NK-92 treated with Interleukin-12 subunit alpha and Interleukin-12 subunit beta, amount 100 ng/mL, for 24 hours (cell line): ENCODE measurements at regions not wholly inside any gene's neighbourhood (a gene's known extent, or its start where the extent isn't known, plus 50 kb on each side); places are given as distances from the start of the nearest gene placed in this dataset.

Experiments used
- DNase-seq: peaks from one replicate; lab custom pipeline; 2025; lab: John Stamatoyannopoulos, UW

DNA sequence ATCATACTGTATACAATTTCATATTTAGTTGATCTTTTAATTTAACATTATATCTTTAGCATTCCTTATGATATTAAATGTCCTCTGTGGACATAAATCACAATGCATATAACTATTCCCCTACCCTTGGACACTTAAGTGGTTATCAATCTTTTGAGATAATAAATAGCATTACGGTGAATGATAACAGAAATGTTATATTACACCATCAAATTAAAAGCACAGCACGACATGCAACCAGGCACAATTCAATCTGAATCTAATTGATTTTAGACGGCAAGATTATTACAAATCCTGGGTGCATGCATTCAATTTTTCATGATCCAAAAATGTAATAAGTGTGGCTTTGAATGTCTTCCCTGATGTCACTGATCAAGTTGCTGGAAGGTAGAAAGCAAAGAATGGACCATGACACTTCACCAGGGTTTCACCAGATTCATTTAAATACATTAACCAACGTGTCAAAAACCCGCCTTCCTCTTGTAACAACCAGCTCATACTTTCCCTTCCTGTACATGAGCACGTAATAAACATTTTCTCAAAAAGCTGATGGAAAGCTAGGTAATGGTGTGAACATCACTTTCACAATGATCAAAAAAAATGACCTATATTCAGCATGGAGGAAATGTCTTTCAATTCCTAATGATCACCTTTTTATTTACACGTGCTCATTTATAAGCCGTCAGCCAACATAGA lies 513.7 kb upstream of the ID2 start:
- no peak for DNase-seq

DNA sequence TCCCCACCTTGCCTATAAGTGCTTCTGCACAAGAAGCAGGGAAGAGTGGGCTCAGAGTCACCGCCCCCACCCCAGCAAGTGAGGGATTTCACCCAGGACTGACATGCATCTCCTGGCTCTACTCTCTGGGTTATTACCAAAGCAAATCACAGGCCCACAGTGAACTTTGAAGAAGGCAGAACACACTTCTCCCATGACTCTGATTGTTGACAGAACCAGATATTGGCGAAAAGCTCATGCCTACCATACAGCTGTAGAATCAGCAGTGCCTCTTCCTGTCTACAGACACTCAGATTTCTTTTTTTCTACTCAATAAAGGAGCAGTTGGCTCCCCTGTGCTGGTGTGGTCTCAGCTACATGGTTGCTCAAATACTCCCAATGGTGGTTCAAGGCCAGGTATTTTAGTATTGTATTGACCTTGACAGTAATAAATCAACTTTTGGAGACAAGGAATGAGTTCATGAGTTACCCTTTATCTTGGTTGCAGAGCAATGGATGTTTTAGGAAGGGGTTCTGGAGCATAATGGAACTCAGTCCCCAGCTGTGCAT lies 512.9 kb upstream of the ID2 start:
- no peak for DNase-seq

DNA sequence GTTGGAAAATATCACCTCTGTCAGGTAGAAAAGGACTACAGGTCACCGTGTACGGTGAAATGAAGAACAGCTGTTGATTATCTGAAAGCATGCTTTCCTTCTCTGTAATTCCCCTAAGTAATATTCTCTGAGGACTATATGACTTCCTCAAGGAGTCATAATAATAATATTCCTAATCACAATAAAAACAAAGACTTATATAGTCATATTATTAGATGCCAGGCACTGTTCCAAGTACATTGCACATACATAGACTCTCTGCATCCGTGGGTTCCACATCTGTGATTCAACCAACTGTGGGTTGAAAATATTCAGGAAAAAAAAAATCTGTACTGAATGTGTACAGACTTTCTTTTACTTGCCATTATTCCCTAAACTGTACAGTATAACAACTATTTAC lies 512.4 kb upstream of the ID2 start:
- DNase-seq, result no peak

DNA sequence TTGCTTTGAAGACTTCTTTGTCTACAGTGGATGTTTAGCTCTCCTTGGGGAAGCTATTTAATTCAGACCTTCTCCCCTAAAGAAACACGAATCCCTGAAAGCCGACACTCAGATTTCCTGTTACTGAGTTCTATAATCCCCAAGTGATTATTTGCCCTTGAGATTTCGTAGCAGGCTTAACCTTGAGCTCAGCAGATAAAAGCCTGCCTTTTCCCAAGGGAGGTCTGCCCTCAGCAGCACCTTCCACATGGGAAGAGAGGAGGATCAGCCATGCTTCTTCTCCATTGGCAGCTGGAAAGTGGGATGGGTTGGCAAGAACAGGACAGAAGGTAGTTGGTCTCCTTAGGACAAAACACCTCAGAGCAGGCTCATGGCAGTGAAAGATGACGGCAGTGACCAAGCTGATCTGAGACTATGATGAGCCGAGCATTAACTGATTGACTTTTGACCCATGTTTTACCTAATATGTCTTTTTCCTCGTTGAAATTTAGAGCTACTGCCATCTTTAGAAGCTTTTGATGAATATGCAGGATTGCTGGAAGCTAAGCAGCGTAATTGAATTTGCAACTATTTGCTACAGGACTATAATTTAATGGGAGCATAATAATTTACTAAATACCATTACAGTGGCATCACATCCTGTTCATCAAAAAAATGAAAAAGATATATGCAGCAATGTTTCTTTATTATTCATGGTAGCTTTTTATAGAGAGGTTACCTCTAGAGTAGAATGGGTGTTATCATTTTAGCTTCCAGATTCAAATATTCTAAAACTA lies 511.1 kb upstream of the ID2 start:
- no peak for DNase-seq

DNA sequence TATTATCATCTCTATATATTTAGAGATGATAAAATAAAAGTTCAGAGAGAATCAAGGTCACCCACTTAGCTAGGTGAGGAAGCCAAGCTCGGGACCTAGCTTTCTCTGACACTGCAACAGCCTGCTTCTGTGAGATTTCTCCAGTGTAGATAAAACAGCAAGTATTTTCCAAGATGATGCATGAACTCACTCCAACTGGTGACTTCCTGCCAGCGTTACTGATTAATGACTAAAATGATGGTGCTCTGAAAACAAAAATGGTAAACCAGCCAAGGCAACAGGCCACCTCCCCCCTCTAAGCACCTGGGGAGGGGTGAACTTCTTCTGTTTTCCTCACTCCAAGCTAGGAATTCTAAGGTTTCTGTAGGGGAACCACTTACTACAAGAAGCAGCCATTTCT lies 510.2 kb upstream of the ID2 start:
- DNase-seq, result no peak

DNA sequence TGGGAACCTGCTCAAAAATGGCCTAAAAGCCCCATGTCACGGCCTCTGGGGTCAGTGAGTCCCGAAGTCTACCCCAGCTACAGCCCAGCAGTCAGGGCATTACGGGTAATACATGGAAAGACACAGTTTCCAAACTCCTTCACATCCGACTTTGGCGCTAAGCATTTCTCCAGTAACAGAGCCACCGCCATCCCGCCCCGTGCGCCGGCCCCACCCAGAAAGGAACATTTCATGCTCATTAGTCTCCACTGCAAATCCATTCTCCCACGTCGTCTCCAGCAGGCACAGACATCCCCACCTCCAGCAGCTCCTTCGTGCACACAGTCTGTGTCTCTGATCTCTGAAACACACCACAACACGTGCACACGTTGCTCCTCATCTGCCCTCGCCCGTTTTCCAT lies 509.2 kb upstream of the ID2 start:
- no peak for DNase-seq

DNA sequence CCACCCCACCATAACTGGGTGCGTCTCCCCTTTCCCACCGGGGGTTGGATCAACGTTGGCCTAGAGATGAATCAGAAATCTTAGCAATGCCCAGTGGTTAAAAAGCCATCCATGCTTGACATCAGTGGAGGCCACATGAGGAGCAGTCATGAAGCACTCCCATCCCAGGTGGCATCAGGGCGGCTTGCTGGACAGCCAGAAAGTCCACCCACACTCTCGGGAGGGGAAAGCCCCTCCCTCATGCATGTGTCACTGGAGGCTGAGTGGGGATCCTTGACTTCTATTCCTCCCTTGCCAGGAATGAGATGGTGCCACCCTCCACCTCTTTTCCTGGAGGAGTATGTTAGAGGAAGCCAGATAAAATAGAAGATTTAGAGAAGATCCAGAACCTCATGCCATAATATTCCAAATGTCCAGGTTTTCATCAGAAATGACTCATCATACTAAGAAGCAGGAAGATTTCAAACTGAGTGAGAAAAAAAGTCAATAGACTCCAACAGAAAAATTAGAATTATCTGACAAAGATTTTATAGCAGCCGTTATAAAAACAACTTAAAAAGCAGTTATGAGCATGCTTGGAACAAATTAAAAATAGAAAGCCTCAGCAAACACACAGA lies 507.1 kb upstream of the ID2 start:
- no peak for DNase-seq

DNA sequence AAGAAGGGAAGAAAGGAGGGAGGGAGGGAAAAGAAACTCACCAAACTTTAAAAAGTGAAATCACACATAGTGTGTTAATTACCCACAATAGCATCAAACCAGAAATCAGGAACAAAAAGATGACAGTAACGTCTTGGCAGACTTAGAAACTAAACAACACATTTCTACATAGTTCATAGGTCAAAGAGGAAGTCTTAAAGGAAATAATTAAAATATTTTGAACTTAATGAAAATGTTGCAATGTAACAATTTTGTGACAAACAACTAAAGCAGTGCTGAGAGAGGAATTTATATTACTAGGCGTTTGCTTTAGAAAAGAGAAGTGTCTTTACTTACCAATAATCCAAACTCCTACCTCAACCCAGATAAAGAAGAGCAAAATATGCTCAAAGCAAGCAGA lies 505.0 kb upstream of the ID2 start:
- DNase-seq, result no peak

DNA sequence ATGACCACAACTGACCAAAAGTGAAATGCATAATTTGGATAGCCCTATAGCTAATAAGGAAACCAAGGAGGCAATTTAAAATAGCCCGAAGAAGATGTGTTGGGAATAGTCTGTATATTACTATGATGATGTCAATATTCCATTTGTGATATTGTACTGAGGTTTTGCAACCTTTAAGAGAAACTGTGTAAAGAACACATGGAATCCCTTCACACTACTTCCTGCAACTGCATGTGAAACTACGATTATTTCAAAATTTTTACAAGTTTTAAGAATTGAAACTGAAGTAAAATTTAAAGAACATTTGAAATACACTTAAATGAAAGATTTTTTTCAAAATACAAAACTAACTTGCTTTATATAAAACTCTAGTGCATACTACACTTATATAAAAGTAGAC lies 504.3 kb upstream of the ID2 start:
- DNase-seq, result no peak

DNA sequence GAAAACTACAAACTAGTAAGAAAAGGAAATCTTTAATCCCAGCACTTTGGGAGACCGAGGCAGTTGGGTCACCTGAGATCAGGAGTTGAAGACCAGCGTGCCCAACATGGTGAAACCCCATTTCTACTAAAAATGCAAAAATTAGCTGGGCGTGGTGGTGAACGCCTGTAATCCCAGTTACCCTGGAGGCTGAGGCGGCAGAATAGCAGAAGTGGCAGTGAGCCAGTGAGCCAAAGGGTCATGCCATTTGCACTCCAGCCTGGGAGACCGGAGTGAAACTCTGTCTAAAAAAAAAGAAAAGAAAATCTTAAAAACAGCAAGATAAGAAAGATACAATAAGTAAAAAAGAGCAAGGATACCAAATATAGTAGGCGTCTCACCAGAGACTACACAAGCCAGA lies 502.9 kb upstream of the ID2 start:
- DNase-seq, result no peak

DNA sequence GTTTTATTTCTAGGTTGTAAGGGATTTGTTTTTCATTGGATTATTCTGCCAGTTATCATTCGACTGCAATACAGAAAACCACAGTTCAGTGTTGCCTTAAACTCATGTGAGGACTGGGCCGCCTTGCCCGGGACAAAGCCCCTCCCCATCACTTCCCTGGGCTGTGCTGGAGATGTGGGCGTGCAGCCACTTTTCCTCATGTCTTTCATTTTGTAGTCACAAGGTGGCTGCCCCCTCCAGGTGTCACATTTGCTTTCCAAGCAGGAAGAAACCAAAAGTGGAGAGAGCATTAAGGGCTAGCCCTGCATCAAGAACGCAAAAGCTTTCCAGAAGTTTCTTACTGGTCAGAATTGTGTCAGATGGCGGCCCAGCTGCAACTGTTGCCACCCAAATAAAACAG lies 492.5 kb upstream of the ID2 start:
- no peak for DNase-seq

DNA sequence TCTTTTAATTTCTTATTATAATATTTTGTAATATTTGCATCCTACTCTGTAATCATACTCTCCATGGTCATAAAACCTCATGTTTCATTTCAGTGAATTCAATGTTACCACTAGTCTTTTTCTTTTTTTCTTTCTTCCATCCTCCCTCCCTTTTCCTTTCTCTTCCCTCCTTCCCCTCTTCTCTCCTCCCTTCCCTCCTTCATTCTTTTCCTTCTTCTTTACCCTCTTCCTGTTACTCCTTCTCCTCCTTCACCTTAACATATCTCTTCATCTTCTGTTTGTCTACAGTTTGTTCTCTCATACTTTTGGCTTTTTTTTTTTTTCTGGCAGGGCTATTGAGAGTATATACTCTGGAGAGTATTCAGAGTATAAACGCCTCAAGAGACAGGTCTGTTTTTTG lies 491.6 kb upstream of the ID2 start:
- DNase-seq, result no peak

DNA sequence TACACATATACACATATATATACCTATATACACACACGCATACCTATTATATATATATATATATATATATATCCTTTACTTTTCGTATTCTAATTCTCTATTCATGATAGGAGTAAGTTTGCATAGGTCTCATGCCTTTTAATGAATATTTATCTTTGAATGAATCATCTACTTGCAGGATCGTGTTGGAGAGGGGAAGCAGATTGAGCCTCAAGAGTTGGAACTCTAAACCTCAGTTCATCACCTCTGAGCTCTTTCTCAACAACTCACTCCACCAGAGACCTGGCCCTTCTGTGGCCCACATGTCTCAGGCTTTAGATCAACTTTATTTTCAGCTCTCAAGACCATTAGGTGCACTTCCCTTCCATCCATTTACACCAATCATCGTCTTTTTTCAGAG lies 490.4 kb upstream of the ID2 start:
- DNase-seq, result no peak

DNA sequence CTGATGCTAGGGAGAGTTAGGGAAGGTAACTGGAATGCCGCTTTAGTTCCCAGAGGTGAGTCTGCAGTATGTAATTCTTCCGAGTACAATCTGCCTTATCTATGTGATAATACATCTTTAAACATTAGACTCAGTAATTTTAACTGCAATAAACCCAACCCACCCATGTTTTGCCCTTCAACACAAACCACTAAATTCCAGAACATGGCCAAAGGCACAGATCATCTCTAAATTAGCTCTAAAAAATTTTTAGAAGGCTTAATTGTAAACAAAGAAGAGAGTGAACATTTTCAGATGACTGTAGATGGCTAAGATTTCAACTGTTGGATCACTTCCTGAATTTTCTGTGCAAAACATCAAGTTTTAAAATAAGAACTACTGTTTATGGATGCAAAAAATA lies 488.7 kb upstream of the ID2 start:
- no peak for DNase-seq

DNA sequence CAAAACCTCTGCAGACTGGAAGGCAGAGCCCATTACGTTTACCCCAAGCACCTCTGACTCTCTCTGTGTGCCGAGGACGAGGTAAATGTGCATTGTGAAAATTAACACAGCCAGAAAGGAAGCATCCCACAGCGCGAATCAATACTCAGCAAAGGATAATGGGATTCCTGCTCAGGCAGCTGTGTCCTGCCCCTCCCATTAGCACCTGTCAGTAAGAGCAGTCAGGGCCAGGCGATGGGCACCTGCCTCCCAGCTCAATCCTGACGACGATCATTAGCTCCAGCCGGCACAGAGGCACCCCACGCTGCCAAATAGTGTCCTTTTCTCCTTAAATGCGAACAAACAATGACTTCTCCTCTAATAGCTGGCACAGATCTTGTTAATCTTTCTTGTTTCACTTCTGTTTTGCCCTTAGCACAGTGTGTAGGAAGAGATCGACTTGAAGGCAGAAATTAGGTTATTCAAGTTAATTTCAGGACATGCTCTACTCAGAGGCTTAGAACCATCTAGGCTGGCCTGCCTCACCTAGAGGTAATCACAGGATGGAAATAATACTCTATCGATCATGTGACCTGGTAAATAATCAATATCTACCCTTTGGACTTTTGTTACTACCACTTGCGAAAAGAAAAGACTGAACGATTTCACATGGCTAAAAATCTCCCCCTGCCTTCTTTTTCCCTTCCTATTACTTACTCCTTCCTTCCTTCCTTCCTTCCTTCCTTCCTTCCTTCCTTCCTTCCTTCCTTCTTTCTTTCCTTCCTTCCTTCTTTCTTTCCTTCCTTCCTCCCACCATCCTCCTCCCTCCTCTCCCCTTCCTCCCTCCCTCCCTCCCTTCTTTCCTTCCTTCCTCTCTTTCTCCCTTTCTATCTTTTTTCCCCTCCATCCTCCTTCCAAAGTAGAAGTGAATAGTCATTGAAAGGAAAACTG lies 487.9 kb upstream of the ID2 start:
- DNase-seq, result no peak

DNA sequence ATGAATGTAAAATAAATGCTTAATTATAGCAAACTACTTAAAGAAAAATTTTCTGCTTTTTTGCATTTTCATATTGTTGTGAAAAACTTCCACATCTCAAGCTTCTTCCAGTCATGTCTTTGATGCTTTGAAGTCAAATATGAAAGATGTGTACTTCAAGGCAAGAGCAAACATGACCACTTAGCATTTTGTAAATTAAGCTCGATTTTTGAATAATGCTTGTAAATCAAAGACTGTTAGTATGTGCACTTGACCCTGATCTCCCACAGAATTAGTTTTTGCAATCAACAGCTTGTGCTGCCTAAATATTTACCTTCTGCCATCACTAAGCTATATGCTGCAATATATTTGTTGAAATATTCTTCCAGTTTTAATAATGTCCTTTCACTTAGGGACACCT lies 486.1 kb upstream of the ID2 start:
- DNase-seq, result no peak

DNA sequence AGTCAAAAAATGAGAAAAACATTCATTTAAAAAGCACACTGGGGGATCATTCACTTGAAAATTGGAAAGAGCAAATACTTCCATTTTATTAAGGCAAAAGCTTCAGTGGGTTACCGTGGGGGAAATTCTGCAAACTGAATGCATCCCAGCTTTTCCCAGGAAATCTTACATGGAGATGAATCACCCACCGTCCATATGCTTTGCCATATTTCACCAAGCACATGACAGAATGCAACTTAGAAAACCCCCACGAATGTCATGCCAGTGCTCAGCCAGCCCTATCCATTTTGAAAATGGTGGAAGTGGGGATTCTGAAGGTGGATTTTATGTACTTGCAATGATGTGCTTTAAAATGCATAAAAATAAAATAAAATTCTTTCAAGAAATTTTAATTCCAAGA lies 485.5 kb upstream of the ID2 start:
- no peak for DNase-seq

DNA sequence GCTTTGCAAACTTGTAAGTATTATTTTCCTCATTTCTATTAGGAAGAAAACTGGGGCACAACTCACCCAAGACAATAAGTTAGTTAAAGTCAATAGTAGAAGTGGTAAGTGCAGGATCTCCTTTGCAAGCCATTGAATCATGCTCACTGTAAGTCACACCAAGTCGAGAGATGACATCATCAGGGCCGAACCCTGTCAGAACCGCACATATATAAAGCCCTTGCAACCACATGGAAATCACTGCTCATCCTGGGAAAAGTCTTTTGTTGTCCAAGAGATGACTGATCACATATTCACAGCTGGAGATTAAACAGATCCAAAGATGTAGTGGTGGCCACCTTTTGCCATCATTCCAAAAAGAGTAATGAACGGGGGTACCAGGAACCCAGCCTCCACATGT lies 484.8 kb upstream of the ID2 start:
- DNase-seq, result no peak

DNA sequence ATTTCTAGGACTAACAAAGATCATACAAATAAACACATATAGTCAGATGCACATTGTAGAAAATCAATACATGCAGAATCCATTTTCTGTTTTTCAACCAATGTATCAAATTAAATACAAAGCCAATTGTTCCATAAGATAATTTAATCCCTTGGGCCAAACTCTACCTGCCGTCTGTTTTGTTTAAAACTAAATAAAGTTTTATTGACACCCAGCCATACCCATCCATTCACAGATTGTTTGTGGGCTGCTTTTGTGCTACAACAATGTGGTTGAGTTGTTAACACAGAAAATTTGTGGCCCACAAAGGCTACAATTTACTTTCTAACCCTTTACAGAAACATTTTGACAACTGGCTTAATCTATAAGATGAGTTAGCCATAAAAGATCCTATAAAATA lies 484.0 kb upstream of the ID2 start:
- DNase-seq, result no peak

DNA sequence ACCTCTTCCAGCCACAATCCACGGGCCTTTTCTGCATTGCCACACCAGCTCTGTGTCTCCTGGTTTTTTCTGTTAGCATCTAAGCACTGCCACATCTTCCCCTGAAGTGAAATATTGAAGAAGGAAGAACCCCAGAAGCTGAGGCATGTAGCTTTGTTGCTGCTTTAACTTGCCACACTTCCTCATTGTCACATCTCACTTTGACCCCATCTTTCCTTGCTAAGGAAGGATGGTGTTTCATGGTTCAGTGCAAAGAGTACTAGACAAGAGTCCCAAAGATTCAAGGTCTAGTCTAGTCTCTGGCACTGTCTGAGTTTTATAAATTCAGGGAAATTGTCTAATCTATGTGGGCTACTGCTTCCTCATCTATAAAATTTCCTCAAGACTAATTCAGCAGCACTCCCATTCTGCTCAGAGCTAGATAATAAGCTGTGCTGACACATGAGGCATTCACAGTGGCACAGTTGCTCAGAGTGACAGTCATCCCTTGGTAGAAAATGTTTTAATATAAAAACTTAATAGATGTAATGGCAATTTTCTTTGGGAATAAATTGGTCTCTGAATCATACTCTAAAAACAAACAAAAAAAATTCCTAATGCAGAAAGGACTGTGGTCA lies 483.0 kb upstream of the ID2 start:
- DNase-seq, result no peak

DNA sequence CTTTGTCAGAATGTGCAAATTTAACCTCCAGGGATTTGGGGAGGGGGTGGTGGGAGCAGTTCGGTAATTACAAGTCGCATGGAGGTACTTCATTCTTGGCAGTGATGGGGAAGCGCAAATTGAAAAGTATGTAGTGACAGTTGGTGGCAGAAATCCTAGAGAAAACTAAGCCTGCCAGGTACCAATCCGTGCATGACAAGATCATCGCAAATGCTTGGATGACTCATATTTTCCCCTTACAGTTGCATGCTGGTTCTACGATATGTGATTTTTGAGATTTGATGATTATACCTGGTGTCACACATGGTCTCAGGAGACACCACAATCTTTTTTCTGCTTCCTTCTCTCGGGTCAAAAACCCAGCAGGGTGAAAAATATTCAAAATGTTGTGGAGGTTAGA lies 479.7 kb upstream of the ID2 start:
- DNase-seq, result no peak

DNA sequence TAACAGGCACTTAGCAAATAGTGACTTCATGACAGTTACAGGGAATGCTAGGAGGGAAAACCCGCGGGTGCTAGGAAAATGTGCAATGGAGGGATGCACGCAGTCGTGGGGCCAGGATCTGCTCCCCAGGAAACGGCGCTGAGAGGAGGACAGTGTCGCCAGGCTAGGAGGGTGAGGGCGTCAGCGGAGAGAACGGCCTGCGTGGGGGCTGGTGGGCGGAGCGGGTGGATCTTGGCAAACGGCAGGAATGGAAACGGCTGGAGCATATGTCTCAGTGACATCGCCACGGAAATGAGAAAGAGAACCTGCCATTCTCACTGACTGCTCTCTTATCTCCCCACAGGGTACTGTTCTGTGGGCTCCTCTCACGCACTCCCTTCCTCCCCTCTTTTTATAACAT lies 478.5 kb upstream of the ID2 start:
- no peak for DNase-seq
